Esophagus squamous epithelium (tissue), 5 donors: ENCODE measurements at regions not wholly inside any gene's neighbourhood (a gene's known extent, or its start where the extent isn't known, plus 50 kb on each side); places are given as distances from the start of the nearest gene placed in this dataset.

ENCODE experiments used
- DNase-seq: peaks from one replicate; lab custom pipeline; 2025; lab: John Stamatoyannopoulos, UW
- H3K27ac ChIP-seq, 4 donors: fragments of 200-600 bp; sonication (generic); one replicate each; pipeline ENCODE4 v1.5.1; 2016 to 2019; ENCODE audit warnings: mild to moderate bottlenecking in 1 of 4
- H3K27me3 ChIP-seq, 4 donors: fragments of 200-600 bp; sonication (generic); 1 replicate in 3 of 4; 2 replicates in 1 of 4; pipeline versions ENCODE4 v1.5.1 to v1.6.0; 2017 to 2021; ENCODE audit warnings: antibody characterized with exemption in 1 of 4
- H3K36me3 ChIP-seq, 3 donors: fragments of 200-600 bp; sonication (generic); one replicate each; pipeline ENCODE4 v1.5.1; 2016 to 2019
- H3K4me1 ChIP-seq, 3 donors: fragments of 200-600 bp; sonication (generic); one replicate each; pipeline ENCODE4 v1.5.1; 2017 to 2019
- H3K4me3 ChIP-seq, 4 donors: fragments of 200-600 bp; sonication (generic); 1 replicate in 3 of 4; 2 replicates in 1 of 4; pipeline ENCODE4 v1.5.1; 2016 to 2019; ENCODE audit warnings: mild to moderate bottlenecking in 2 of 4, moderate library complexity in 1 of 4
- H3K9me3 ChIP-seq, 3 donors: fragments of 200-600 bp; sonication (generic); one replicate each; pipeline ENCODE4 v1.5.1; 2016 to 2019
- POLR2A ChIP-seq, 4 donors: fragments of 450-650 bp; IDR thresholded peaks; one replicate each; pipeline ENCODE4 v1.6.1; 2017; ENCODE audit warnings: antibody characterized with exemption in 4 of 4, mild to moderate bottlenecking in 4 of 4, moderate library complexity in 3 of 4
- WGBS, 2 donors: methylation state at CpG; one replicate each; pipeline ENCODE4 v1.1.5; 2018; 5-methylcytosine and 5-hydroxymethylcytosine counted together
- intact Hi-C: fragments of 100-400 bp; cut with DNase I; formaldehyde crosslinking; loops from one replicate; pipeline ENCODE4 v1.15.0; 2022
- TF ChIP-seq, protein P1 (sequence below), 6 experiments: fragments of 450-650 bp in 4 of 6; fragments of 200-600 bp in 2 of 6; sonication (generic) in 2 of 6; IDR thresholded peaks; one replicate each; pipeline ENCODE4 v1.5.1; 2016 to 2019; ENCODE audit warnings: antibody characterized with exemption in 6 of 6, mild to moderate bottlenecking in 4 of 6, moderate library complexity in 4 of 6
- donor health status: DM: yes; HTN: yes; CAD: no.

DNA sequence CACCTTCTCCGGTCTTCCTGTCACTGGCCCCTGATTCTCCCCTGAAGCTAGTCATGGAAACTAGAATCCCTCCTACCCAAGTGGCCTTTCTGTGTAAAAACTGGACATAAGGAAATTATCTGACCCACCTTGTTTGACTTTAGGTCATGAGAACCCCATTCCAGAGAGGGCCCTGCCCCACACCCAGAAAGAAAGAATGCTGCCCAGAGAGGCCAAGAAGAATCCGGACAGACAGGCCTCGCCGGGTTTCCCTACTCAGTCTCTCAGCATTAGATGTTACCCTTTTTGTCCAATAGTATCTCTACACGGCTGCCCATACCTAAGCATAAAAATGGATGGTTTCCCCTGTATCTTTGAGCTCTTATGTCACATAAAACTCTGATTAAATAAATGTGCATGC lies 83.3 kb upstream of the HELT start:
- peaks cover 0 to 8% (median 2%) of the 10 kb centered on the region in 3 donors for H3K4me1 ChIP-seq
- 83 to 96% methylated on average over 5 of the region's 5 CpGs for WGBS, 2 donors
- H3K9me3 ChIP-seq = no peaks in the 10 kb centered on the region
- no peak for DNase-seq
- H3K36me3 ChIP-seq = no peaks in the 10 kb centered on the region
- intact Hi-C loops = no loop called here
- H3K4me3 ChIP-seq = no peak overlapping the region
- H3K27me3 ChIP-seq = peaks cover 0 to 7% (median 0%) of the 10 kb centered on the region in 4 donors
- H3K27ac ChIP-seq = no peak overlapping the region
- TF ChIP-seq, protein P1, sequence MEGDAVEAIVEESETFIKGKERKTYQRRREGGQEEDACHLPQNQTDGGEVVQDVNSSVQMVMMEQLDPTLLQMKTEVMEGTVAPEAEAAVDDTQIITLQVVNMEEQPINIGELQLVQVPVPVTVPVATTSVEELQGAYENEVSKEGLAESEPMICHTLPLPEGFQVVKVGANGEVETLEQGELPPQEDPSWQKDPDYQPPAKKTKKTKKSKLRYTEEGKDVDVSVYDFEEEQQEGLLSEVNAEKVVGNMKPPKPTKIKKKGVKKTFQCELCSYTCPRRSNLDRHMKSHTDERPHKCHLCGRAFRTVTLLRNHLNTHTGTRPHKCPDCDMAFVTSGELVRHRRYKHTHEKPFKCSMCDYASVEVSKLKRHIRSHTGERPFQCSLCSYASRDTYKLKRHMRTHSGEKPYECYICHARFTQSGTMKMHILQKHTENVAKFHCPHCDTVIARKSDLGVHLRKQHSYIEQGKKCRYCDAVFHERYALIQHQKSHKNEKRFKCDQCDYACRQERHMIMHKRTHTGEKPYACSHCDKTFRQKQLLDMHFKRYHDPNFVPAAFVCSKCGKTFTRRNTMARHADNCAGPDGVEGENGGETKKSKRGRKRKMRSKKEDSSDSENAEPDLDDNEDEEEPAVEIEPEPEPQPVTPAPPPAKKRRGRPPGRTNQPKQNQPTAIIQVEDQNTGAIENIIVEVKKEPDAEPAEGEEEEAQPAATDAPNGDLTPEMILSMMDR (IDR thresholded peaks at IDR 0.05) = no peak
- no peak for TF ChIP-seq POLR2A (IDR thresholded peaks at IDR 0.05)

DNA sequence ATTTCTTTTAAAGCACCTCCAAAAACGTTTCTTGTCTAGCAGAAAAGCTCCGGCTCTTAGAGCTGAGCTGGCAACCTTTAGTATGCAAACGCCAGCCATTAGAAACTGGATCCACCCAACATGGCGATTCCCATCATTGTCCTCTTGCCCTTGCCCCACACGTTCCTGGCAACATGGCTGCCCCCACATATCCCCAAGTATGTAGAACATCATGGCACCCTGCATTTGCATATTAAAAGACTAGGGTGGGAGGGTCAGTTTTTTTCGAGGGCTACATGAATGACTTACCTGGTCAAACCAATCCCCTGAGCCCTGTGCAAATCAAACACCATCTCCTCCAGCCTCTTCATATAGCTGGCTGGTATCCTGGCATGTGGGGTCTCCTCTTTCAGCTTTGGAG lies 82.2 kb upstream of the HELT start:
- no peak for TF ChIP-seq POLR2A (IDR thresholded peaks at IDR 0.05)
- TF ChIP-seq, protein P1 (IDR thresholded peaks at IDR 0.05) = no peak
- Histone ChIP-seq H3K4me1 (peaks cover 0 to 8% (median 2%) of the 10 kb centered on the region in 3 donors), H3K9me3 (no peaks in the 10 kb centered on the region), H3K27ac (no peak overlapping the region), H3K36me3 (no peaks in the 10 kb centered on the region), H3K4me3 (no peak overlapping the region), H3K27me3 (peaks cover 0 to 7% (median 0%) of the 10 kb centered on the region in 4 donors)
- no peak for DNase-seq
- WGBS, 2 donors = 65 to 76% methylated on average over 5 to 6 of the region's 6 CpGs
- intact Hi-C loops = no loop called here

DNA sequence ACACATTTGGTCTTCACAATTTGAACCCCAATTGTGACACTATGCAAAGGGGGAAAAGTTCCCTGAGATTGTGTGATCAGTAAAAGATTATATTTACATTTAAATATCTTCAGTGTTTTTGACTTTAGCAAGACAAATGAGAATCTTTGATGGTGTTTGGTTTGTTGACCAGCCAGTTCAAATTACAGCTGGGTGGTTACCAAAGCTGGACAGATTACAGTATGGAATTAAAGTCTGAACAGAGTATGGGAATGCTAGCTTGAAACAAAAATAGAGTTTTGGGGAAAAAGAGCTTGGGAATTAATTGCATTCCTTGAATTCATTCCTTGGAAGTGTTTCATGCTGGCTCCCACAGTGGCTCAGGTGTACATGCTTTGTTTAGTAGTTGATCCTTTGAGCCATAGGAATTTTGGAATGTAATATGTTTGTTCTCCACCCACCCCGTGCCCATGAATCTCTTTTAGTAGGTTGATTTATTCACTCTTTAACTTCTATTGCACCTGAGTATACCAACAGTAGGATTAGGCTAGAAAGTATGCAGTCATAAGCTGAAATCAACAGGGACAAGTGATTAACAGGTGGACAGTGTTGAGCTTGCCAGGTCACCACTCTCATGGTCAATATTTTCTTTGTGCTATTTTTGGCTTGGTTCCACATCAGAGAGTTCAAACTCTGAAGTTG lies 81.1 kb upstream of the HELT start:
- Histone ChIP-seq H3K4me3 (no peak overlapping the region), H3K36me3 (no peaks in the 10 kb centered on the region), H3K27me3 (peaks cover 0 to 7% (median 0%) of the 10 kb centered on the region in 4 donors), H3K27ac (no peak overlapping the region), H3K9me3 (no peaks in the 10 kb centered on the region), H3K4me1 (peaks cover 0 to 8% (median 2%) of the 10 kb centered on the region in 3 donors)
- intact Hi-C loops = no loop called here
- no peak for DNase-seq
- no peak for TF ChIP-seq POLR2A (IDR thresholded peaks at IDR 0.05)
- TF ChIP-seq, protein P1 (IDR thresholded peaks at IDR 0.05) = no peak
- WGBS, 2 donors = 20 to 21% methylated on average over 1 of the region's 1 CpG

DNA sequence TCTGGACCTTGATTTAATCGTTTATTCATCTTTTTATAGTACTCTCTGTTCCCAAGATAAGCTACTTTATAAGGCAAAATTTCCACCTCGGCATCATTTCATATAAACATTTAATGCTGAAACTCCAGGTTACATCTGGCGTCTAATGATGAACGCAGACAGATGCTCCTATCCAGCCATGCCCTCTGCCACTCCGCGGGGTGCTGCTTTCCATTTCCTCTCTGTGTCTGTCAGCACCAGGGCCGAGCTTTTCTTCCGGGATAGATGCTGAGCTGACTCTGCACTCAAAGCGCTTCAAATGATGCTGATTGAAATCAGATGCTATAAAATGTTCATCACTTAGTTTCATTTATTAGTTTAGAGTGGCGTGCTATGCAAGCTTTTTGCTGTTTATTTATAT lies 80.5 kb upstream of the HELT start:
- H3K4me1 ChIP-seq = peaks cover 0 to 8% (median 2%) of the 10 kb centered on the region in 3 donors
- no peak overlapping the region for H3K4me3 ChIP-seq
- no peak overlapping the region for H3K27ac ChIP-seq
- intact Hi-C loops = no loop called here
- 37 to 40% methylated on average over 10 of the region's 10 CpGs for WGBS, 2 donors
- DNase-seq = no peak
- peaks cover 0 to 7% (median 0%) of the 10 kb centered on the region in 4 donors for H3K27me3 ChIP-seq
- H3K9me3 ChIP-seq = no peaks in the 10 kb centered on the region
- no peak for TF ChIP-seq POLR2A (IDR thresholded peaks at IDR 0.05)
- TF ChIP-seq, protein P1 (IDR thresholded peaks at IDR 0.05) = no peak
- no peaks in the 10 kb centered on the region for H3K36me3 ChIP-seq

DNA sequence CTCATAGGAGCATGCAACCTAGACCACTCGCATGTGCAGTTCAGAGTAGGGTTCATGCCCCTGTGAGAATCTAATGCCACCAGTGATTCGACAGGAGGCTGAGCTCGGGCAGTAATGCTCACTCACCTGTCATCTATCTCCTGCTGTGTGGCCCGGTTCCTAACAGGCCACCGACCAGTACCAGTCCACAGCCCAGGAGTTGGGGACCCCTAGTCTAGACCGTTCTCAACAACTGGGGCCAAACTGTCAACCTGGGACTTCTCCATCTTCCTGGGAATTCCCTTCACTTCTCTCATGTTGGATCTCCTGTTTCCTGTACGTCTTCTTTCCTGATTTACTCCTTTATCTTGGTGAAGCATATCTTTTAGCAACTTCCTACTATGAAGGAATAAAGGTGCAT lies 79.4 kb upstream of the HELT start:
- Histone ChIP-seq H3K27me3 (peaks cover 0 to 4% (median 0%) of the 10 kb centered on the region in 4 donors), H3K4me1 (peaks cover 0 to 8% (median 2%) of the 10 kb centered on the region in 3 donors), H3K4me3 (no peak overlapping the region), H3K27ac (no peak overlapping the region), H3K9me3 (no peaks in the 10 kb centered on the region), H3K36me3 (no peaks in the 10 kb centered on the region)
- DNase-seq = no peak
- intact Hi-C loops = no loop called here
- TF ChIP-seq, protein P1 (IDR thresholded peaks at IDR 0.05) = no peak
- no peak for TF ChIP-seq POLR2A (IDR thresholded peaks at IDR 0.05)
- 92 to 98% methylated on average over 6 to 7 of the region's 7 CpGs for WGBS, 2 donors
